Retinal pigment epithelial cell (primary cell): ENCODE measurements at regions not wholly inside any gene's neighbourhood (a gene's known extent, or its start where the extent isn't known, plus 50 kb on each side); places are given as distances from the start of the nearest gene placed in this dataset.
A peak's percentile ranks its signal among the peaks of the same experiment; 100 is the strongest.

Experiments
- DNase-seq: peaks from one replicate; pipeline ENCODE4 v3.0.0-alpha.2; 2010; ENCODE audit warnings: low read depth
- H3K4me3 ChIP-seq: 2 replicates; pipeline ENCODE4 v1.5.1; 2011; ENCODE audit warnings: mild to moderate bottlenecking, low read length, control low read depth, moderate library complexity
- CTCF ChIP-seq: conservative IDR thresholded peaks from 2 replicates; pipeline ENCODE4 v1.5.1; 2011; ENCODE audit warnings: low read depth, low read length, control low read depth, inconsistent platforms

DNA sequence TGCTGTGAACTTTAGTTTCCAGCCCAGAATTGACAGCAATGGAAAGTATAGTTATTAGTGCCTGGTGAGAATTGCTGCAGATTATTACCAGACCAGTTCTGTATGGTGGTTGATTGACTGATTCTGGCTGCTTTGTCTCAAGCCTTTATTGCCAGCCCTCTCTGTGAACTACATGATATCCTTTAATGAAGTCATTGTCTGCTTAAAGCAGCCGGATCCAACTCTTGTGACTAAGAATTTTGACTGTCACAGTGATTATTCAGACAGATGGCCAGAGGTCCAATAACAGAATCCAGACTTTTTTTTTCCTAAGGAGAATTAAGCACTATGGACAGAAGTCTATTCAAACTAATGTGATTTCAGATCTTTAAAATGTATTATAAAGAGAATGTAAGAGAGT is 1548.6 kb upstream of the B3GALT2 start:
- DNase-seq, result no peak
- H3K4me3 ChIP-seq, result no peak overlapping the region
- TF ChIP-seq CTCF, result no peak

GRCh38 chr1:194731025-194731424 is 1544.6 kb upstream of the B3GALT2 start:
- H3K4me3 ChIP-seq, result no peak overlapping the region
- DNase-seq, result no peak
- TF ChIP-seq CTCF, result no peak

DNA sequence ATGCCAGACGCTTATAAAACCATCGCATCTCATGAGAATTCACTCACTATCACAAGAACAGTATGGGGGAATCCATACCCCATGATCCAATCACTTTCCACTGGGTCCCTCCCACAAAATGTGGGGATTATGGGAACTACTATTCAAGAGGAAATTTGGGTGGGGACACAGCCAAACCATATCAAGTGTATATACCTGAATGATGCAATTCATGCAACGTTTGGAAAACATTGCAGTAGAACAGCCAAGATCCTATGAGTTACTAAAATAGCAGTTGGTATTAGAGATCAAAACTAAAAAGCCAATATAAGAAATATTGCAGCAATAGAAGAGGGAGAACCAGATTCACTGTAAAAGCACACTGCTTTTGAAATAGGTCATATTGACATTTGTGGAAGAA is 1543.9 kb upstream of the B3GALT2 start:
- TF ChIP-seq CTCF, result no peak
- DNase-seq, result no peak
- H3K4me3 ChIP-seq, result no peak overlapping the region

- TF ChIP-seq CTCF, result no peak
- no peak for DNase-seq
- H3K4me3 ChIP-seq, result no peak overlapping the region
Measured at GRCh38 chr1:194723067-194723466, 1536.7 kb upstream of the B3GALT2 start.

GRCh38 chr1:194717941-194718340 is 1531.5 kb upstream of the B3GALT2 start:
- no peak for TF ChIP-seq CTCF

DNA sequence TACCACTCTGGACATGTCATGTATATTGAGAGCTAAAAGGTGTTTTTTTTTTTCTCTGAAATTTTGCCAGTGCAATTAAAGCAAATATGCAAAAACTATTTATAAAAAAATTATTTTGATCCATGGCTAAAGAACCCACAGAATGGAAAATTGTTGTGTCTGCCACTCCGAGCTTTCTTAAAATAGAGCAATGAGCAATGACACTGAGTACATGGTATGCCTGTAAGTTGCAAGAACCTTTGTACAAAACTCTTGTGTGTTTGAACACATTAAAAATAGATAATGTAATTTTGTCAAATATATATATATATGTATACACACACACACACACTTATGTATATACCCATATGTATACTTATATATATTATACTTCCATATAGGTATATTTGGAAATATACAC is 1530.9 kb upstream of the B3GALT2 start:
- H3K4me3 ChIP-seq, result no peak overlapping the region
- no peak for TF ChIP-seq CTCF
- no peak for DNase-seq

More at GRCh38 chr1:194717941-194718340, 1531.5 kb upstream of the B3GALT2 start:
- DNase-seq, result peak; percentile 23
- H3K4me3 ChIP-seq, result no peak overlapping the region

GRCh38 chr1:194710671-194711070 is 1524.3 kb upstream of the B3GALT2 start:
- no peak for TF ChIP-seq CTCF
- H3K4me3 ChIP-seq, result no peak overlapping the region
- no peak for DNase-seq
